SHP77 treated with DMSO at 0.1 percent for 48 hours (cell line): ENCODE measurements at regions not wholly inside any gene's neighbourhood (a gene's known extent, or its start where the extent isn't known, plus 50 kb on each side); places are given as distances from the start of the nearest gene placed in this dataset.
"Not testable (repeated sequence)": the region's sequence is repeated elsewhere in the genome, so short reads cannot be mapped to it uniquely, and the experiment has no call there.

Source experiments
- DNase-seq: peaks from one replicate; lab custom pipeline; 2025; lab: John Stamatoyannopoulos, UW

DNA sequence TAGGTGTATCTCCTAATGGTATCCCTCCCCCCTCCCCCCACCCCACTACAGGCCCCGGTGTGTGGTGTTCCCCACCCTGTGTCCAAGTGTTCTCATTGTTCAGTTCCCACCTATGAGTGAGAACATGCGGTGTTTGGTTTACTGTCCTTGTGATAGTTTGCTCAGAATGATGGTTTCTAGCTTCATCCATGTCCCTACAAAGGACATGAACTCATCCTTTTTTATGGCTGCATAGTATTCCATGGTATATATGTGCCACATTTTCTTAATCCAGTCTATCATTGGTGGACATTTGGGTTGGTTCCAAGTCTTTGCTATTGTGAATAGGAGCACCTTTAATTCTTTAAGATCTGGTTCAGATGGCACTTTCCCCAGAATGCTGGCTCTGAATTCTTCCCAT lies 58.5 kb upstream of the PTGFRN start:
- DNase-seq, result not testable (repeated sequence)

DNA sequence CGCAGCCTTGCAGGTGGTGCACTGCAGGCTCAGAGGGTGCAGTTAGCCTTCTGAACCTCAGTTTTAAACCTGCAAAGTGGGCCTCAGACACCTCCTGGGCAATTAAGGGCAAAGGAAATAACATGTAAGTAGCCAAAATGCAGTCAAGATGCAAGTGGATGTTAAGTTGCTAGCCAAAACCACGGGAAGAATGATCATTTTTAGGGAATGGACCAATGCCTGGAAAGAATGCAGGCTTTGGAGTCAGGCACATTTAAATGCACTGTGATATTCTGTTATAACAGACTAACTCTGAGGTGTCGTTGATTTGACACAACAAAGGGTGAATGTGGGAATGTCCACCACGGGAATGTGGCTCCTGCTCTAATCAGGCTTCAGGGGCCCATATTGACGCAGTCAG lies 57.9 kb upstream of the PTGFRN start:
- DNase-seq, result no peak

DNA sequence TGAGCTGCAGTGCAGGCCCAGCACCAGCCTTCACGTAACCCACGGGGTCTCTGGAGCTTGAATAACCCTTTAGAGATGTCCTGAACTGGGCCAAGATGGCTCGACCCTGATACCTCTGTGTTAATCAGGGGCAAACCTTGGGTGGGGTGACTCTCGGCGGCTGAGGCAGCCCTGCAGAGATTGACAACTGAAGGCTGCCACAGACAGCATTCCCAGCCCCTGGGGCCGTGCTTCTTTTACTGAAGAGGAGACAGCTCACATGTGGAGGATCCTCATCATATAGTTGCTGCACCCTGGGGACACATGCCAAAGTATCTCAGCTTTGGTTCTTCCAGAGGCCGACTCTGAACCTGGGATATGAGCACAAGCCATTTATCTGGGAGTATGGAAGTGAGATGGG lies 57.3 kb upstream of the PTGFRN start:
- DNase-seq, result no peak

- DNase-seq, result no peak
Observed at GRCh38 chr1:116852910-116853309, 56.8 kb upstream of the PTGFRN start.

- DNase-seq, result peak; percentile 65
Observed at GRCh38 chr1:116853680-116854402, 55.9 kb upstream of the PTGFRN start.

- no peak for DNase-seq
Observed at GRCh38 chr1:116854403-116854690, 55.4 kb upstream of the PTGFRN start.

- no peak for DNase-seq
Observed at GRCh38 chr1:116854716-116855115, 55.0 kb upstream of the PTGFRN start.

GRCh38 chr1:116855191-116855619 lies 54.5 kb upstream of the PTGFRN start:
- peak; percentile 38 for DNase-seq

GRCh38 chr1:116855773-116856201 lies 53.9 kb upstream of the PTGFRN start:
- peak; percentile 60 for DNase-seq

GRCh38 chr1:116856312-116856711 lies 53.4 kb upstream of the PTGFRN start:
- no peak for DNase-seq

DNA sequence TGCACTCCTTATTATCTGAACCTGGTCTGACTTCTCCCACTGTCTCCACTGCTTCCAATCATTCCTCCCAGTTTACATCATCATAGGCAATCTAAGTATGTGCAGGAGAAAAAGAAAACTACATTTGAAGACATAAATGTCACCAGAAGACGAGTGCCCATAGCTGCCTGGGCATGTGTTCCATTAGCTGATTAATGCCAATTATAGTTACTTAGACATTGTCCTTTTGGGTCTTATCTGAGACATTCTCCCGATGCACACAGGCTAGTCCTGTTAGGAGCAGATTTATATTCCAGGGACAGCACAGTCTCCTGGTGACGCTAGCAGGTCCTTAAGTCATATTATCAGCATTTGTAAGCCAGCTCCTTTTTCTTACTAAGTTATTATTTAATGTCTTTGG lies 52.6 kb upstream of the PTGFRN start:
- no peak for DNase-seq
